Mononuclear cell (primary cell): ENCODE measurements at regions not wholly inside any gene's neighbourhood (a gene's known extent, or its start where the extent isn't known, plus 50 kb on each side); places are given as distances from the start of the nearest gene placed in this dataset.

Experiments
- H3K27me3 ChIP-seq: 2 replicates; pipeline ENCODE4 v1.6.0; 2011; ENCODE audit warnings: low read length, control low read depth; ENCODE audit not compliant: insufficient read depth
- H3K4me1 ChIP-seq: 2 replicates; pipeline ENCODE4 v1.5.1; 2011; ENCODE audit warnings: mild to moderate bottlenecking, low read length, control low read depth; ENCODE audit not compliant: insufficient read depth
- H3K4me3 ChIP-seq: 2 replicates; pipeline ENCODE4 v1.5.1; 2011; ENCODE audit warnings: mild to moderate bottlenecking, low read length, moderate library complexity
- H3K9me3 ChIP-seq: 2 replicates; pipeline ENCODE4 v1.5.1; 2011; ENCODE audit warnings: low read depth, mild to moderate bottlenecking, control low read depth, low read length

GRCh38 chr10:63717027-63717715, 196.0 kb downstream of the REEP3 start:
- Histone ChIP-seq H3K27me3 (no peaks in the 10 kb centered on the region), H3K9me3 (no peaks in the 10 kb centered on the region), H3K4me3 (no peak overlapping the region), H3K4me1 (peaks cover 29% of the 10 kb centered on the region)

GRCh38 chr10:63718006-63718405, 196.8 kb downstream of the REEP3 start:
- no peaks in the 10 kb centered on the region for H3K27me3 ChIP-seq
- no peak overlapping the region for H3K4me3 ChIP-seq
- H3K4me1 ChIP-seq, result peaks cover 21% of the 10 kb centered on the region
- H3K9me3 ChIP-seq, result no peaks in the 10 kb centered on the region

GRCh38 chr10:63718421-63718820, 197.2 kb downstream of the REEP3 start:
- Histone ChIP-seq H3K4me1 (peaks cover 17% of the 10 kb centered on the region), H3K9me3 (no peaks in the 10 kb centered on the region), H3K4me3 (no peak overlapping the region), H3K27me3 (no peaks in the 10 kb centered on the region)

- H3K4me1 ChIP-seq, result peaks cover 11% of the 10 kb centered on the region
- no peak overlapping the region for H3K4me3 ChIP-seq
- H3K9me3 ChIP-seq, result no peaks in the 10 kb centered on the region
- no peaks in the 10 kb centered on the region for H3K27me3 ChIP-seq
Observed at GRCh38 chr10:63719226-63719856, 198.1 kb downstream of the REEP3 start.

- no peaks in the 10 kb centered on the region for H3K9me3 ChIP-seq
- peaks cover 11% of the 10 kb centered on the region for H3K4me1 ChIP-seq
- no peak overlapping the region for H3K4me3 ChIP-seq
- H3K27me3 ChIP-seq, result no peaks in the 10 kb centered on the region
Observed at GRCh38 chr10:63720072-63720537, 198.9 kb downstream of the REEP3 start.

GRCh38 chr10:63720676-63721075, 199.5 kb downstream of the REEP3 start:
- Histone ChIP-seq H3K27me3 (peaks cover 1% of the 10 kb centered on the region), H3K4me1 (peaks cover 11% of the 10 kb centered on the region), H3K4me3 (no peak overlapping the region), H3K9me3 (no peaks in the 10 kb centered on the region)

GRCh38 chr10:63722537-63722936, 201.3 kb downstream of the REEP3 start:
- Histone ChIP-seq H3K27me3 (peaks cover 20% of the 10 kb centered on the region), H3K9me3 (no peaks in the 10 kb centered on the region), H3K4me3 (no peak overlapping the region), H3K4me1 (peaks cover 7% of the 10 kb centered on the region)

GRCh38 chr10:63723320-63723719, 202.1 kb downstream of the REEP3 start:
- Histone ChIP-seq H3K4me1 (peaks cover 1% of the 10 kb centered on the region), H3K27me3 (peaks cover 22% of the 10 kb centered on the region), H3K4me3 (no peak overlapping the region), H3K9me3 (no peaks in the 10 kb centered on the region)

- Histone ChIP-seq H3K4me3 (no peak overlapping the region), H3K27me3 (peaks cover 23% of the 10 kb centered on the region), H3K9me3 (no peaks in the 10 kb centered on the region), H3K4me1 (no peaks in the 10 kb centered on the region)
Observed at GRCh38 chr10:63723741-63724140, 202.5 kb downstream of the REEP3 start.

GRCh38 chr10:63724922-63725321, 203.7 kb downstream of the REEP3 start:
- peaks cover 23% of the 10 kb centered on the region for H3K27me3 ChIP-seq
- no peaks in the 10 kb centered on the region for H3K9me3 ChIP-seq
- no peak overlapping the region for H3K4me3 ChIP-seq
- no peaks in the 10 kb centered on the region for H3K4me1 ChIP-seq

GRCh38 chr10:63726867-63727266, 205.7 kb downstream of the REEP3 start:
- no peak overlapping the region for H3K4me3 ChIP-seq
- peaks cover 25% of the 10 kb centered on the region for H3K27me3 ChIP-seq
- no peaks in the 10 kb centered on the region for H3K9me3 ChIP-seq
- H3K4me1 ChIP-seq, result no peaks in the 10 kb centered on the region

GRCh38 chr10:63727636-63728035, 206.4 kb downstream of the REEP3 start:
- Histone ChIP-seq H3K9me3 (no peaks in the 10 kb centered on the region), H3K27me3 (peaks cover 25% of the 10 kb centered on the region), H3K4me1 (no peaks in the 10 kb centered on the region)

GRCh38 chr10:63735305-63735704, 214.1 kb downstream of the REEP3 start:
- H3K4me1 ChIP-seq, result no peaks in the 10 kb centered on the region
- no peaks in the 10 kb centered on the region for H3K9me3 ChIP-seq
- no peak overlapping the region for H3K4me3 ChIP-seq
- peaks cover 2% of the 10 kb centered on the region for H3K27me3 ChIP-seq

More at GRCh38 chr10:63727636-63728035, 206.4 kb downstream of the REEP3 start:
- no peak overlapping the region for H3K4me3 ChIP-seq

- Histone ChIP-seq H3K4me1 (no peaks in the 10 kb centered on the region), H3K9me3 (no peaks in the 10 kb centered on the region), H3K4me3 (no peak overlapping the region), H3K27me3 (no peaks in the 10 kb centered on the region)
Observed at GRCh38 chr10:63738410-63738809, 217.2 kb downstream of the REEP3 start.

GRCh38 chr10:63744060-63744941, 223.1 kb downstream of the REEP3 start:
- Histone ChIP-seq H3K27me3 (no peaks in the 10 kb centered on the region), H3K4me1 (no peaks in the 10 kb centered on the region), H3K9me3 (no peaks in the 10 kb centered on the region), H3K4me3 (no peak overlapping the region)
